NCI-H460 (cell line): ENCODE measurements at regions not wholly inside any gene's neighbourhood (a gene's known extent, or its start where the extent isn't known, plus 50 kb on each side); places are given as distances from the start of the nearest gene placed in this dataset.

Experiments used
- DNase-seq: peaks from one replicate; pipeline ENCODE4 v3.0.0-alpha.2; 2016; ENCODE audit warnings: low read depth; ENCODE audit errors: extremely low read depth

- DNase-seq = no peak
Measured at GRCh38 chr1:60572378-60572777, 498.8 kb upstream of the C1orf87 start.

DNA sequence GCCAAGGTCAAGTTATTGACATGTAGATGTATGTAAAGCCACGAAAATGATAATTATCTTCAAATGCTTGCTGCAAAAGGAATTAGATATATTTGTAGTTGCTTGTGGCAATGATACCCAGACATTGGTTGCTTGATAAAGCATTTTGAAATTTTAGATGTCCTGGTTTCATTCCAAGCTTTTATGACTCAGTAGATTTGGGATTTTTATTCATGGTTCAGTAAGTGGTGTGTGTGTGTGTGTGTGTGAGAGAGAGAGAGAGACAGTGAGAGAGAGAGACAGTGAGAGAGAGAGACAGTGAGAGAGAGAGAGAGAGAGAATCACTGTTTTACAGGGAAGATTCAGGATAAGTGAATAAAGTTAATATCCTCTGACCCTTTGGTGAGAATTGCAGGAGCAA, 498.2 kb upstream of the C1orf87 start:
- no peak for DNase-seq

GRCh38 chr1:60569189-60569588, 495.6 kb upstream of the C1orf87 start:
- no peak for DNase-seq

- no peak for DNase-seq
Measured at GRCh38 chr1:60567256-60567655, 493.7 kb upstream of the C1orf87 start.

GRCh38 chr1:60564916-60565750, 491.6 kb upstream of the C1orf87 start:
- no peak for DNase-seq

DNA sequence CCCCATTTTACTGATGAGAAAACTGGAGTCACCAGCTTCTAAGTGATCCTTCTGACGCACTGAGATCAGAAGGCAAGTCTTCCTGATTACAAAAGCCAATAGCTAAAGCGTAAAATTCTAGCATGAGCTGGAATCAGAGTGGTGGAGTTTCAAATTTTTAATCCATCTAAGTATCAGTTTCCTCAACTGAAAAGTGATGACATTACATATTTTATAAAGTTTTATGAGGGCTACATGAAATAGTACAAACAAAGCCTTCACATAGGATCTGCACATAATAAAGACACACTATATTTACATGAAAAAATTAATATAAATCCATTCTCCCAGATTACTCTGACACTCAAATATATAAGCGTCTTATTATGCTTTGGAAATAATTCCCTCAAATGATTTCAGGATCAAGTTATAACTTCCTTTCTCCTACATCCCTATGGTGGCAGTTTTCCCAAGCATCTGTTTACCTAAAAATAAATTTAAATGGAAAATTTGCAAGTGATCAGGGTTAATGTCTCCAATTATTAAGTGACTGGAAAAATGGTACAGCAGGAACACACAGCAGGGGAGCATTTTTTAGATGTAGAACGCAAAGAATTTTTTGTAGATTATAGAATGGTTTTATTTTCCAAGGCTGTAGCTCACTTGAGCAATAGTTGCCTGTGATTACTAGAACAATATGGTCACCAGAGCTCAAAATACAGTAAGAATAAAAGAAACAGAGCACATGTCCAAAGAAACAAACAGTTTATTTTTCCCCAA, 490.4 kb upstream of the C1orf87 start:
- no peak for DNase-seq

- no peak for DNase-seq
Measured at GRCh38 chr1:60562740-60563139, 489.2 kb upstream of the C1orf87 start.

- DNase-seq = no peak
Measured at GRCh38 chr1:60560701-60561100, 487.1 kb upstream of the C1orf87 start.

- no peak for DNase-seq
Measured at GRCh38 chr1:60558236-60558635, 484.7 kb upstream of the C1orf87 start.

- no peak for DNase-seq
Measured at GRCh38 chr1:60553730-60554129, 480.2 kb upstream of the C1orf87 start.

GRCh38 chr1:60547821-60548220, 474.3 kb upstream of the C1orf87 start:
- no peak for DNase-seq

- DNase-seq = no peak
Measured at GRCh38 chr1:60541831-60542532, 468.4 kb upstream of the C1orf87 start.

DNA sequence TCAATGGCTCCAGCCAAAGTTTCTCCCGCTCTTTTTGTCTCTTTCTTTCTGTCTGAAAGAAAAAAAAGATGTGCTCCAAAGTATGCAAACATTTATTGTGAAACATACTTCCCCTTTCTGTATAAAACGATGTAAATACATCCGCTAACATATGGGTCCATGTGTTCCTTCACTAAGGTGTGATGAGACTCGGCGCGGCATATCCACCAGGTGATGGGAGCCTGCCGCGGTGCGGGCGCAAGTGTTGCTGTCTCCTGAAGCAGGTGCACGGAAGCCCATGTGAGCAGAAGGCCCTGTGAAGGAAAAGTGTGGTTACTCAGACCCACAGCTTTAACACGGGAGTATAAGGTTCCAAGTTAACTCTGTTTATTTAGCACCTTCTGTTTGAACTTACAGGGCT, 466.6 kb upstream of the C1orf87 start:
- no peak for DNase-seq

- DNase-seq = no peak
Measured at GRCh38 chr1:60535713-60536112, 462.1 kb upstream of the C1orf87 start.

DNA sequence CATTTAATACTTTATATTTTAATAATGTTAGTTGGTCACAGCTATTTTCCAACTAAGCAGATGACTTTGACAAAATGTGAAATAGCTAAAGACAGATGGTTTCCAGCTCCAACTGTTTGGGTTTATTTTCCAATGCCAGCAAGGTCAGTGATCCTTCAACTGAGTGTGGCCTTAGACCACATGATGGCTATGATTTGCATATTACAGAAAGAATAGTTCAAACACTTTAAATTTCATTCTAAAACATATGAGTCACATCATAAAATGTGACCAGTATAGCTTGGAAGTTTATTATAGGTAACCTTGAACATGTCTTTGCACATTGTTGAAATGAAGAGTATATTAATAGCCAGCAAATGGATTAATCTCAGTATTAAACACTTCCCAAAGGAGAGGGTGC, 454.0 kb upstream of the C1orf87 start:
- no peak for DNase-seq

DNA sequence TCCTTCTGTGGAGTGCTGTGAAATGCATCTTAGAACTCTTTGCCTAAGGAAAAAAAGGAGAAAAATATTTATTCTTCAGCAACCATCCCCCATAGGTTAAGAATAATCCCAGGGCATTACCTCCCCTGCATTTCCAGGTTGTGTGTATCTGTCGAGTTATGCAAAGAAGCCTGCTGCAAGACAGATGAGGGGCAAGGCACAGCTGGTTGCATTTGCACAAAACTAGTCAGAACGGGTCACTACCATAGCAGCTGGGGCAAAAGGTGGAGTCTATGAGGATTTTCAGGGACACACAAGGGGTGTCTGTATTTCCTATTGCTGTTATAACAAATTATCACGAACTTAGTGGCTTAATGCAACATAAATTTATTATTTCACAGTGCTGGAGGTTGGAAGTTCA, 443.4 kb upstream of the C1orf87 start:
- no peak for DNase-seq

DNA sequence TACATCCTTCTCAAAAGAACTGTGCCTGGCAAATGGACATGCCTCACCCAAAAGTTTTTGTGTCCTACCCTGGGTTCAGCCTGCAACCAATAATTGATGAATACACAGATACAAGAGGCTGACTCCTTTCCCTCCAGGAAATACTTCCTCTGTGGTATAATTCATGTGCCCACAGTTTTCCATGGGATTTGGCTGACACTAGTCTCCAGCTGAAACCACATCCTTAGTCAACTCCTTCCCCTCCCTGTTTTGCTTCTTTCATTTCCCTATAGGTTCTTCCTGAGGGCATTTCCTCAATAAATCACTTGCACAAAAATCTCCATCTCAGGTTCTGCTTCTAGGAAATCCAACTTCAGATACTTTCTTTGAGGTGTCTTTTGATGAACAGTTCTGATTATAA, 436.6 kb upstream of the C1orf87 start:
- DNase-seq = no peak

GRCh38 chr1:60504206-60504840, 430.8 kb upstream of the C1orf87 start:
- DNase-seq = no peak

GRCh38 chr1:60503266-60503925, 429.8 kb upstream of the C1orf87 start:
- no peak for DNase-seq

DNA sequence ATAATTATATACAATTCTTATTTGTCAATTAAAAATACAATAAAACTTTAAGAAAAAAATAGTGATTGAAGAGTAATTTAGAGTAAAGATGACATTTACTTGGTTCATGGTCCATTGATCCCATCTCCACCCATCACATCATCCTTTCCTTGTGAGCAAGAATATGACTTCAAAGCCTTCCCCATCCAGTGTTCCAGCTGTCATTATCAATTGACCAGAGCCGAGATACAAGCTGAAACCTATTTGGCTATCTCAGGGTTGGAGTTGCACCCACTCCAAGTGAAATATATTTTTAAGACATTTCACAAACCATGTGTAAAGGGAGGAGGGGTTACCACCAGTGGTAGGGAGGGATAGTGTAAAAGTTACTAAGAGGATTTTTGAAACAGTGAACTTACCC, 428.9 kb upstream of the C1orf87 start:
- DNase-seq = no peak
